ENCODE measurements at regions not wholly inside any gene's neighbourhood (a gene's known extent, or its start where the extent isn't known, plus 50 kb on each side); places are given as distances from the start of the nearest gene placed in this dataset.

DNA sequence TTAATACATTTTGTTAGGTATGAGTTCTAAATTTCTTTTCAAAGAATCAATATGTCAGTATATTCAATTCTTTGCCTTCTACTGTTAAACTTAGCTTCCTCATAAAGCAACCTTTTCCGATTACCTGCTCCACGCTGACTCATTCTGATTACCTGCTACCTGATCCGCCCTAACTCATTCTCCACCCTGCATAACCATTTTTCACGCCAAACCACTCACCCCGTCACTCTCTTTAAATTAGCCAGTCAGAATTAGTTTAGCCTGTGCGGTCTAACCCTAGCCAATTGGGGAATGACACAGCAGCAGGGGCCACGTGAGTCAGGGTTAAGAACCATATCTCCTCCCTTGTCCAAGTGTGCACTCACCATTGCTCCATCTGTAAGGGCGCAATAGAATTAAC is 72.2 kb upstream of the FICD start:
- no peak for ATAC-seq
- Histone ChIP-seq H3K36me3 (ENCODE audit: low read depth, low read length) (no peaks in the 10 kb centered on the region), H3K9me2 (replicated peaks; ENCODE audit: low read length) (no peaks in the 10 kb centered on the region), H3K4me2 (ENCODE audit: low read length) (no peak overlapping the region), H3K4me3 (ENCODE audit: low read length) (no peak overlapping the region), H3K9me3 (ENCODE audit: low read length) (no peaks in the 10 kb centered on the region), H3F3A (ENCODE audit: low read length, unreplicated experiment) (no peaks in the 10 kb centered on the region), H3K79me2 (ENCODE audit: low read length) (no peaks in the 10 kb centered on the region), H3K27ac (ENCODE audit: low read length) (no peak overlapping the region), H3K27me3 (ENCODE audit: low read length) (peaks cover 68% of the 10 kb centered on the region), H3K9ac (ENCODE audit: low read length) (no peak overlapping the region), H3K4me1 (ENCODE audit: insufficient read depth, low read length) (no peaks in the 10 kb centered on the region), H4K20me1 (ENCODE audit: low read length) (no peaks in the 10 kb centered on the region), H2AFZ (ENCODE audit: low read length) (no peak overlapping the region)
- ChIA-PET POLR2A (ENCODE audit: unreplicated experiment) (no interaction called here), CTCF (no interaction called here)
- intact Hi-C loops (cut with micrococcal nuclease): no loop called here
- TF ChIP-seq, protein P1, sequence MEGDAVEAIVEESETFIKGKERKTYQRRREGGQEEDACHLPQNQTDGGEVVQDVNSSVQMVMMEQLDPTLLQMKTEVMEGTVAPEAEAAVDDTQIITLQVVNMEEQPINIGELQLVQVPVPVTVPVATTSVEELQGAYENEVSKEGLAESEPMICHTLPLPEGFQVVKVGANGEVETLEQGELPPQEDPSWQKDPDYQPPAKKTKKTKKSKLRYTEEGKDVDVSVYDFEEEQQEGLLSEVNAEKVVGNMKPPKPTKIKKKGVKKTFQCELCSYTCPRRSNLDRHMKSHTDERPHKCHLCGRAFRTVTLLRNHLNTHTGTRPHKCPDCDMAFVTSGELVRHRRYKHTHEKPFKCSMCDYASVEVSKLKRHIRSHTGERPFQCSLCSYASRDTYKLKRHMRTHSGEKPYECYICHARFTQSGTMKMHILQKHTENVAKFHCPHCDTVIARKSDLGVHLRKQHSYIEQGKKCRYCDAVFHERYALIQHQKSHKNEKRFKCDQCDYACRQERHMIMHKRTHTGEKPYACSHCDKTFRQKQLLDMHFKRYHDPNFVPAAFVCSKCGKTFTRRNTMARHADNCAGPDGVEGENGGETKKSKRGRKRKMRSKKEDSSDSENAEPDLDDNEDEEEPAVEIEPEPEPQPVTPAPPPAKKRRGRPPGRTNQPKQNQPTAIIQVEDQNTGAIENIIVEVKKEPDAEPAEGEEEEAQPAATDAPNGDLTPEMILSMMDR (conservative IDR thresholded peaks at IDR 0.05; ENCODE audit: low read depth, low read length): no peak
- TF ChIP-seq EZH2 (IDR thresholded peaks at IDR 0.05; ENCODE audit: low read length, unreplicated experiment): no peak
- no peak for TF ChIP-seq EZH2phosphoT487 (IDR thresholded peaks at IDR 0.05; ENCODE audit: borderline replicate concordance, low read length)
- no peak for DNase-seq
- BruUV-seq (replicated peaks): no TSS peak

- no peak for TF ChIP-seq EZH2phosphoT487 (IDR thresholded peaks at IDR 0.05; ENCODE audit: borderline replicate concordance, low read length)
- TF ChIP-seq EZH2 (IDR thresholded peaks at IDR 0.05; ENCODE audit: low read length, unreplicated experiment): no peak
- TF ChIP-seq, protein P1 (conservative IDR thresholded peaks at IDR 0.05; ENCODE audit: low read depth, low read length): no peak
- peaks cover 69% of the 10 kb centered on the region for H3K27me3 ChIP-seq (ENCODE audit: low read length)
- H3K4me2 ChIP-seq (ENCODE audit: low read length): no peak overlapping the region
Observed at GRCh38 chr12:108442067-108442466, 73.0 kb upstream of the FICD start.

GRCh38 chr12:108441549-108441948 is 73.5 kb upstream of the FICD start:
- Histone ChIP-seq H3K27me3 (ENCODE audit: low read length) (peaks cover 69% of the 10 kb centered on the region), H3K9ac (ENCODE audit: low read length) (no peak overlapping the region), H3K4me2 (ENCODE audit: low read length) (no peak overlapping the region), H2AFZ (ENCODE audit: low read length) (no peak overlapping the region), H3K79me2 (ENCODE audit: low read length) (no peaks in the 10 kb centered on the region), H3F3A (ENCODE audit: low read length, unreplicated experiment) (no peaks in the 10 kb centered on the region), H3K9me2 (replicated peaks; ENCODE audit: low read length) (no peaks in the 10 kb centered on the region), H3K36me3 (ENCODE audit: low read depth, low read length) (no peaks in the 10 kb centered on the region), H3K4me1 (ENCODE audit: insufficient read depth, low read length) (no peaks in the 10 kb centered on the region), H4K20me1 (ENCODE audit: low read length) (no peaks in the 10 kb centered on the region), H3K4me3 (ENCODE audit: low read length) (no peak overlapping the region), H3K9me3 (ENCODE audit: low read length) (no peaks in the 10 kb centered on the region), H3K27ac (ENCODE audit: low read length) (no peak overlapping the region)
- no peak for TF ChIP-seq EZH2phosphoT487 (IDR thresholded peaks at IDR 0.05; ENCODE audit: borderline replicate concordance, low read length)
- no peak for TF ChIP-seq EZH2 (IDR thresholded peaks at IDR 0.05; ENCODE audit: low read length, unreplicated experiment)
- TF ChIP-seq, protein P1 (conservative IDR thresholded peaks at IDR 0.05; ENCODE audit: low read depth, low read length): no peak
- intact Hi-C loops (cut with micrococcal nuclease): no loop called here
- POLR2A ChIA-PET (ENCODE audit: unreplicated experiment): no interaction called here
- BruUV-seq (replicated peaks): no TSS peak
- ATAC-seq (no peak), DNase-seq (no peak)
- CTCF ChIA-PET: no interaction called here

More at GRCh38 chr12:108442067-108442466, 73.0 kb upstream of the FICD start:
- H4K20me1 ChIP-seq (ENCODE audit: low read length): no peaks in the 10 kb centered on the region
- intact Hi-C loops (cut with micrococcal nuclease): no loop called here
- no peak for ATAC-seq
- H3K4me3 ChIP-seq (ENCODE audit: low read length): no peak overlapping the region
- no peak for DNase-seq
- no peaks in the 10 kb centered on the region for H3K4me1 ChIP-seq (ENCODE audit: insufficient read depth, low read length)
- no peak overlapping the region for H2AFZ ChIP-seq (ENCODE audit: low read length)
- no peaks in the 10 kb centered on the region for H3K36me3 ChIP-seq (ENCODE audit: low read depth, low read length)
- H3K9ac ChIP-seq (ENCODE audit: low read length): no peak overlapping the region
- H3K9me3 ChIP-seq (ENCODE audit: low read length): no peaks in the 10 kb centered on the region
- H3K27ac ChIP-seq (ENCODE audit: low read length): no peak overlapping the region
- no peaks in the 10 kb centered on the region for H3K79me2 ChIP-seq (ENCODE audit: low read length)
- POLR2A ChIA-PET (ENCODE audit: unreplicated experiment): no interaction called here
- BruUV-seq (replicated peaks): no TSS peak
- H3F3A ChIP-seq (ENCODE audit: low read length, unreplicated experiment): no peaks in the 10 kb centered on the region
- CTCF ChIA-PET: no interaction called here
- H3K9me2 ChIP-seq (replicated peaks; ENCODE audit: low read length): no peaks in the 10 kb centered on the region

Measured in PC-3 (cell line).